NCI-H748 (cell line): ENCODE measurements at regions not wholly inside any gene's neighbourhood (a gene's known extent, or its start where the extent isn't known, plus 50 kb on each side); places are given as distances from the start of the nearest gene placed in this dataset.

ENCODE experiments used
- DNase-seq: peaks from one replicate; lab custom pipeline; 2025; ENCODE audit not compliant: unreplicated experiment; lab: John Stamatoyannopoulos, UW

- no peak for DNase-seq
Measured at GRCh38 chr4:13137390-13137789, 346.8 kb downstream of the RAB28 start.

- DNase-seq, result no peak
Measured at GRCh38 chr4:13133700-13134099, 350.4 kb downstream of the RAB28 start.

GRCh38 chr4:13130848-13131247 is 353.3 kb downstream of the RAB28 start:
- DNase-seq, result no peak

GRCh38 chr4:13129095-13129494 is 355.0 kb downstream of the RAB28 start:
- DNase-seq, result no peak

- no peak for DNase-seq
Measured at GRCh38 chr4:13126976-13127910, 356.9 kb downstream of the RAB28 start.

- peak; percentile 19 for DNase-seq
Measured at GRCh38 chr4:13118633-13119032, 365.5 kb downstream of the RAB28 start.

GRCh38 chr4:13117185-13117584 is 367.0 kb downstream of the RAB28 start:
- no peak for DNase-seq

GRCh38 chr4:13112030-13112429 is 372.1 kb downstream of the RAB28 start:
- DNase-seq, result no peak

- no peak for DNase-seq
Measured at GRCh38 chr4:13109536-13109935, 374.6 kb downstream of the RAB28 start.

- no peak for DNase-seq
Measured at GRCh38 chr4:13108096-13108495, 376.0 kb downstream of the RAB28 start.

GRCh38 chr4:13103382-13104015 is 380.6 kb downstream of the RAB28 start:
- no peak for DNase-seq

GRCh38 chr4:13102092-13102742 is 381.9 kb downstream of the RAB28 start:
- no peak for DNase-seq

GRCh38 chr4:13097971-13098370 is 386.2 kb downstream of the RAB28 start:
- DNase-seq, result no peak

- no peak for DNase-seq
Measured at GRCh38 chr4:13095722-13096121, 388.4 kb downstream of the RAB28 start.

- no peak for DNase-seq
Measured at GRCh38 chr4:13093170-13093569, 391.0 kb downstream of the RAB28 start.

GRCh38 chr4:13092702-13093101 is 391.4 kb downstream of the RAB28 start:
- DNase-seq, result no peak

GRCh38 chr4:13089659-13089998 is 394.5 kb downstream of the RAB28 start:
- no peak for DNase-seq

- no peak for DNase-seq
Measured at GRCh38 chr4:13088726-13089658, 395.1 kb downstream of the RAB28 start.

- no peak for DNase-seq
Measured at GRCh38 chr4:13087041-13087440, 397.1 kb downstream of the RAB28 start.

GRCh38 chr4:13084210-13084609 is 399.9 kb downstream of the RAB28 start:
- DNase-seq, result no peak

- no peak for DNase-seq
Measured at GRCh38 chr4:13081830-13082229, 402.3 kb downstream of the RAB28 start.
